Left ventricle myocardium inferior (tissue), 1 donor: ENCODE measurements at regions not wholly inside any gene's neighbourhood (a gene's known extent, or its start where the extent isn't known, plus 50 kb on each side); places are given as distances from the start of the nearest gene placed in this dataset.

Source experiments
- DNase-seq: peaks from one replicate; pipeline ENCODE4 v3.0.0-alpha.2; 2020
- H3K27ac ChIP-seq: fragments of 200-600 bp; replicated peaks from 2 replicates; pipeline ENCODE4 v1.8.0; 2021
- H3K27me3 ChIP-seq: fragments of 200-600 bp; 2 replicates; pipeline ENCODE4 v1.8.0; 2021; ENCODE audit warnings: low read depth
- H3K36me3 ChIP-seq: fragments of 200-600 bp; 2 replicates; pipeline ENCODE4 v1.8.0; 2021
- H3K4me1 ChIP-seq: fragments of 200-600 bp; 2 replicates; pipeline ENCODE4 v1.8.0; 2021
- H3K4me3 ChIP-seq: fragments of 200-600 bp; 2 replicates; pipeline ENCODE4 v1.8.0; 2021; ENCODE audit warnings: mild to moderate bottlenecking, moderate library complexity
- H3K9me3 ChIP-seq: fragments of 200-600 bp; replicated peaks from 2 replicates; pipeline ENCODE4 v1.8.0; 2021
- intact Hi-C: fragments of 100-400 bp; cut with micrococcal nuclease; formaldehyde crosslinking; loops from one replicate; pipeline ENCODE4 v1.11.0; 2022
- TF ChIP-seq, protein P1 (sequence below): fragments of 200-600 bp; IDR thresholded peaks from 2 replicates; pipeline ENCODE4 v1.8.0; 2021; ENCODE audit warnings: antibody characterized with exemption, mild to moderate bottlenecking, borderline replicate concordance
- donor health status: DM: no; HTN: yes; CAD: no; lungs with severe emphysema.

DNA sequence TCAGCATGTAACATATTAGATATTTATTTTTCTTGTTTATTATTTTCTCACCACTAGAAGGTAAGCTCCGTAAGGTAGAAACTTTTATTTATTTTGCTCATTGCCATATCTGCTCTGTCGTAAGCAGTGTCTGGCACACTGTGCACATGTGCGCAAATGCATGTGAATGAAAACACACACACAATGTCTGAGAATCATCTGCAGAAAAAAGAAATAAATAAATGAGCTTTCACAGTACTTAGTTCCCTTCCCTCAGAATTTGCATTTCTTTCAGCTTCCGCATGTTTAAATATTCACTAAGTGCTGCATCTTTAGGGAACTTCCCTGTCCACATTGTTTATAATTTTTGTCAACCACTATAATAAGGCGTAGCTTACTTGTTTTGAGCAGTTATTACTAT is 963.0 kb upstream of the PABPC4L start:
- intact Hi-C loops, result no loop called here
- no peaks in the 10 kb centered on the region for H3K4me1 ChIP-seq
- H3K4me3 ChIP-seq, result no peak overlapping the region
- no peak for DNase-seq
- H3K9me3 ChIP-seq, result no peaks in the 10 kb centered on the region
- H3K27ac ChIP-seq, result no peak overlapping the region
- H3K36me3 ChIP-seq, result no peaks in the 10 kb centered on the region
- no peaks in the 10 kb centered on the region for H3K27me3 ChIP-seq
- TF ChIP-seq, protein P1, sequence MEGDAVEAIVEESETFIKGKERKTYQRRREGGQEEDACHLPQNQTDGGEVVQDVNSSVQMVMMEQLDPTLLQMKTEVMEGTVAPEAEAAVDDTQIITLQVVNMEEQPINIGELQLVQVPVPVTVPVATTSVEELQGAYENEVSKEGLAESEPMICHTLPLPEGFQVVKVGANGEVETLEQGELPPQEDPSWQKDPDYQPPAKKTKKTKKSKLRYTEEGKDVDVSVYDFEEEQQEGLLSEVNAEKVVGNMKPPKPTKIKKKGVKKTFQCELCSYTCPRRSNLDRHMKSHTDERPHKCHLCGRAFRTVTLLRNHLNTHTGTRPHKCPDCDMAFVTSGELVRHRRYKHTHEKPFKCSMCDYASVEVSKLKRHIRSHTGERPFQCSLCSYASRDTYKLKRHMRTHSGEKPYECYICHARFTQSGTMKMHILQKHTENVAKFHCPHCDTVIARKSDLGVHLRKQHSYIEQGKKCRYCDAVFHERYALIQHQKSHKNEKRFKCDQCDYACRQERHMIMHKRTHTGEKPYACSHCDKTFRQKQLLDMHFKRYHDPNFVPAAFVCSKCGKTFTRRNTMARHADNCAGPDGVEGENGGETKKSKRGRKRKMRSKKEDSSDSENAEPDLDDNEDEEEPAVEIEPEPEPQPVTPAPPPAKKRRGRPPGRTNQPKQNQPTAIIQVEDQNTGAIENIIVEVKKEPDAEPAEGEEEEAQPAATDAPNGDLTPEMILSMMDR, result no peak

GRCh38 chr4:135144498-135144897 is 942.9 kb upstream of the PABPC4L start:
- intact Hi-C loops, result no loop called here

GRCh38 chr4:135124196-135124595 is 922.6 kb upstream of the PABPC4L start:
- H3K36me3 ChIP-seq, result no peaks in the 10 kb centered on the region
- intact Hi-C loops, result no loop called here
- TF ChIP-seq, protein P1, result no peak

More at GRCh38 chr4:135144498-135144897, 942.9 kb upstream of the PABPC4L start:
- DNase-seq, result no peak
- no peak overlapping the region for H3K4me3 ChIP-seq
- H3K4me1 ChIP-seq, result no peaks in the 10 kb centered on the region
- H3K9me3 ChIP-seq, result peaks cover 7% of the 10 kb centered on the region
- H3K36me3 ChIP-seq, result no peaks in the 10 kb centered on the region
- no peak overlapping the region for H3K27ac ChIP-seq
- H3K27me3 ChIP-seq, result no peaks in the 10 kb centered on the region
- TF ChIP-seq, protein P1, result no peak

DNA sequence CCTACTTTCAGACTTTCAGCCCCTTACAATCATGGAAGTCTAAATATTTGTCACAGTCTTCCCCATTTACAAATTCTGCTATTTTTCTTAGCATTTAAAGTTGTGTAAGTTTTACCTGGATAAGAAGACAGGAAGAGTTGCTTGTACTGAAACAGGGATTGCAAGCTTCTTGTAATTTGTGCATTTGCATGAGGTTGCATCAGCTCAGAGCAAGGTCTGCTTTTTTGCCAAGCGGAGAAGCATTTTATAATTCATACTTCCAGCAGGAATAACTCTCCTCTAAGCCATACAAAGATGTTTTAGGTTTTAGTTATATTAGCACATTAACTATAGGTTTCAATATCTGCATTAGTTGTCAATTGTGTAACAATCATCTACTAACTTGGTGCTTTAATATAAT is 922.0 kb upstream of the PABPC4L start:
- Histone ChIP-seq H3K27me3 (no peaks in the 10 kb centered on the region), H3K4me1 (no peaks in the 10 kb centered on the region), H3K4me3 (no peak overlapping the region), H3K9me3 (no peaks in the 10 kb centered on the region), H3K27ac (no peak overlapping the region), H3K36me3 (no peaks in the 10 kb centered on the region)
- DNase-seq, result no peak
- TF ChIP-seq, protein P1, result no peak
- intact Hi-C loops, result no loop called here

More at GRCh38 chr4:135124196-135124595, 922.6 kb upstream of the PABPC4L start:
- Histone ChIP-seq H3K4me1 (no peaks in the 10 kb centered on the region), H3K27me3 (no peaks in the 10 kb centered on the region), H3K4me3 (no peak overlapping the region), H3K27ac (no peak overlapping the region), H3K9me3 (no peaks in the 10 kb centered on the region)
- no peak for DNase-seq

GRCh38 chr4:135122457-135122856 is 920.9 kb upstream of the PABPC4L start:
- no peak overlapping the region for H3K4me3 ChIP-seq
- H3K27me3 ChIP-seq, result no peaks in the 10 kb centered on the region
- no peaks in the 10 kb centered on the region for H3K4me1 ChIP-seq
- no peak overlapping the region for H3K27ac ChIP-seq
- H3K9me3 ChIP-seq, result no peaks in the 10 kb centered on the region
- intact Hi-C loops, result no loop called here
- H3K36me3 ChIP-seq, result no peaks in the 10 kb centered on the region
- TF ChIP-seq, protein P1, result no peak
- DNase-seq, result no peak

- H3K27ac ChIP-seq, result no peak overlapping the region
- no peaks in the 10 kb centered on the region for H3K36me3 ChIP-seq
- intact Hi-C loops, result no loop called here
- no peaks in the 10 kb centered on the region for H3K4me1 ChIP-seq
- DNase-seq, result no peak
- H3K27me3 ChIP-seq, result no peaks in the 10 kb centered on the region
- H3K9me3 ChIP-seq, result no peaks in the 10 kb centered on the region
- no peak overlapping the region for H3K4me3 ChIP-seq
- TF ChIP-seq, protein P1, result no peak
Measured at GRCh38 chr4:135120195-135120594, 918.6 kb upstream of the PABPC4L start.
